ENCODE measurements at regions not wholly inside any gene's neighbourhood (a gene's known extent, or its start where the extent isn't known, plus 50 kb on each side); places are given as distances from the start of the nearest gene placed in this dataset.

GRCh38 chr22:34886391-34886790 is 179.6 kb upstream of the ISX start:
- Histone ChIP-seq H3K4me1 (ENCODE audit: insufficient read depth, low read length) (no peaks in the 10 kb centered on the region), H3K27me3 (ENCODE audit: control insufficient read depth in 1 of 2, insufficient read depth in 2 of 2, low read length in 2 of 2) (no peaks in the 10 kb centered on the region; a peak in 1 of 5 replicates), H4K20me1 (ENCODE audit: insufficient read depth, low read length) (no peaks in the 10 kb centered on the region), H3K9me3 (ENCODE audit: low read length) (peaks cover 26% of the 10 kb centered on the region), H3K79me2 (ENCODE audit: insufficient read depth, low read length) (no peaks in the 10 kb centered on the region), H3K36me3 (replicated peaks in 1 of 2; ENCODE audit: control insufficient read depth in 1 of 2, insufficient read depth in 2 of 2, low read length in 2 of 2) (no peaks in the 10 kb centered on the region), H3K4me2 (ENCODE audit: low read depth, low read length) (no peak overlapping the region), H2AFZ (ENCODE audit: low read length) (no peak overlapping the region), H3K27ac (ENCODE audit: extremely low read length, insufficient read depth, low read length) (no peak overlapping the region), H3K9ac (ENCODE audit: insufficient read depth, low read depth, low read length) (no peak overlapping the region), H3K4me3 (replicated peaks in 1 of 3; ENCODE audit: insufficient read depth in 1 of 3, low read depth in 2 of 3, low read length in 3 of 3) (no peak overlapping the region)
- TF ChIP-seq HOXA3 (CRISPR knock-in tag; IDR thresholded peaks at IDR 0.05) (no peak), ZNF549 (CRISPR knock-in tag; IDR thresholded peaks at IDR 0.05) (no peak), THAP7 (CRISPR knock-in tag; IDR thresholded peaks at IDR 0.05) (no peak)
- WGBS (ENCODE audit: low lambda C conversion rate), result 5% methylated on average over 2 of the region's 2 CpGs
- FAIRE-seq (no peak), DNase-seq (ENCODE audit: low spot score) (no peak), ATAC-seq (no peak)
- CTCF ChIA-PET (ENCODE audit: low intra/inter-chr PET ratio, low total read pairs), result no interaction called here
- no TSS peak for BruUV-seq (replicated peaks)
- in situ Hi-C loops (cut with HindIII; ENCODE audit: extremely low pct_ligation_motif_present, low pct_unique_long_range_greater_than_20kb), result no loop called here
- intact Hi-C loops (cut with micrococcal nuclease; ENCODE audit: unreplicated experiment), result no loop called here
- POLR2A ChIA-PET, result no interaction called here

GRCh38 chr22:34886812-34887211 is 179.1 kb upstream of the ISX start:
- H3K27me3 ChIP-seq (ENCODE audit: control insufficient read depth in 1 of 2, insufficient read depth in 2 of 2, low read length in 2 of 2), result no peaks in the 10 kb centered on the region; a peak in 1 of 5 replicates
- H3K27ac ChIP-seq (ENCODE audit: extremely low read length, insufficient read depth, low read length), result no peak overlapping the region
- H3K4me1 ChIP-seq (ENCODE audit: insufficient read depth, low read length), result no peaks in the 10 kb centered on the region
- in situ Hi-C loops (cut with HindIII; ENCODE audit: extremely low pct_ligation_motif_present, low pct_unique_long_range_greater_than_20kb) (no loop called here), intact Hi-C loops (cut with micrococcal nuclease; ENCODE audit: unreplicated experiment) (no loop called here)
- no TSS peak for BruUV-seq (replicated peaks)
- no peak overlapping the region for H3K9ac ChIP-seq (ENCODE audit: insufficient read depth, low read depth, low read length)
- no peak overlapping the region for H3K4me2 ChIP-seq (ENCODE audit: low read depth, low read length)
- no peak overlapping the region for H3K4me3 ChIP-seq (replicated peaks in 1 of 3; ENCODE audit: insufficient read depth in 1 of 3, low read depth in 2 of 3, low read length in 3 of 3)
- ATAC-seq (no peak), FAIRE-seq (no peak), DNase-seq (ENCODE audit: low spot score) (no peak)
- no peaks in the 10 kb centered on the region for H3K36me3 ChIP-seq (replicated peaks in 1 of 2; ENCODE audit: control insufficient read depth in 1 of 2, insufficient read depth in 2 of 2, low read length in 2 of 2)
- H4K20me1 ChIP-seq (ENCODE audit: insufficient read depth, low read length), result no peaks in the 10 kb centered on the region
- no peak overlapping the region for H2AFZ ChIP-seq (ENCODE audit: low read length)
- H3K79me2 ChIP-seq (ENCODE audit: insufficient read depth, low read length), result no peaks in the 10 kb centered on the region
- ChIA-PET CTCF (ENCODE audit: low intra/inter-chr PET ratio, low total read pairs) (no interaction called here), POLR2A (no interaction called here)
- WGBS (ENCODE audit: low lambda C conversion rate), result 7% methylated on average over 1 of the region's 1 CpG
- H3K9me3 ChIP-seq (ENCODE audit: low read length), result peaks cover 30% of the 10 kb centered on the region
- TF ChIP-seq ZNF784 (CRISPR knock-in tag; IDR thresholded peaks at IDR 0.05; ENCODE audit: borderline replicate concordance), result no peak
- TF ChIP-seq SMAD9 (CRISPR knock-in tag; IDR thresholded peaks at IDR 0.05), result no peak
- TF ChIP-seq ZNF496 (CRISPR knock-in tag; IDR thresholded peaks at IDR 0.05; ENCODE audit: insufficient replicate concordance), result no peak
- no peak for TF ChIP-seq EED (CRISPR knock-in tag; IDR thresholded peaks at IDR 0.05)
- no peak for TF ChIP-seq ZNF780A (CRISPR knock-in tag; IDR thresholded peaks at IDR 0.05)
- TF ChIP-seq HES4 (CRISPR knock-in tag; IDR thresholded peaks at IDR 0.05; ENCODE audit: borderline replicate concordance), result no peak
- no peak for TF ChIP-seq ZNF260 (CRISPR knock-in tag; IDR thresholded peaks at IDR 0.05; ENCODE audit: borderline replicate concordance, low read depth)
- TF ChIP-seq CHD4 (IDR thresholded peaks at IDR 0.05; ENCODE audit: borderline replicate concordance, low read length), result no peak
- no peak for TF ChIP-seq ZNF281 (CRISPR knock-in tag; IDR thresholded peaks at IDR 0.05; ENCODE audit: borderline replicate concordance)
- TF ChIP-seq CBX1 (IDR thresholded peaks at IDR 0.05; ENCODE audit: low read depth), result no peak
- TF ChIP-seq NR3C1 (CRISPR knock-in tag; IDR thresholded peaks at IDR 0.05), result no peak
- no peak for TF ChIP-seq HOXA7 (CRISPR knock-in tag; IDR thresholded peaks at IDR 0.05)
- no peak for TF ChIP-seq ZNF225 (CRISPR knock-in tag; IDR thresholded peaks at IDR 0.05)
- TF ChIP-seq NFIC (IDR thresholded peaks at IDR 0.05; ENCODE audit: low read length), result no peak

Data from HepG2 (cell line).